ENCODE measurements at regions not wholly inside any gene's neighbourhood (a gene's known extent, or its start where the extent isn't known, plus 50 kb on each side); places are given as distances from the start of the nearest gene placed in this dataset.

GRCh38 chr1:172874950-172875349 lies 175.8 kb downstream of the TNFSF18 start:
- Histone ChIP-seq H3K4me3 (ENCODE audit: severe bottlenecking) (no peak overlapping the region), H3K27ac (ENCODE audit: poor library complexity, severe bottlenecking) (no peak overlapping the region), H3K27me3 (ENCODE audit: insufficient read depth, poor library complexity, severe bottlenecking) (no peaks in the 10 kb centered on the region), H3K4me1 (ENCODE audit: insufficient read depth, poor library complexity, severe bottlenecking) (no peaks in the 10 kb centered on the region), H3K9me3 (ENCODE audit: severe bottlenecking) (no peaks in the 10 kb centered on the region), H3K36me3 (ENCODE audit: low read depth) (no peaks in the 10 kb centered on the region)
- no peak for DNase-seq (ENCODE audit: low spot score)
- TF ChIP-seq CTCF (IDR thresholded peaks at IDR 0.05; ENCODE audit: poor library complexity, severe bottlenecking), result no peak
- no peak for ATAC-seq (ENCODE audit: low read depth)

DNA sequence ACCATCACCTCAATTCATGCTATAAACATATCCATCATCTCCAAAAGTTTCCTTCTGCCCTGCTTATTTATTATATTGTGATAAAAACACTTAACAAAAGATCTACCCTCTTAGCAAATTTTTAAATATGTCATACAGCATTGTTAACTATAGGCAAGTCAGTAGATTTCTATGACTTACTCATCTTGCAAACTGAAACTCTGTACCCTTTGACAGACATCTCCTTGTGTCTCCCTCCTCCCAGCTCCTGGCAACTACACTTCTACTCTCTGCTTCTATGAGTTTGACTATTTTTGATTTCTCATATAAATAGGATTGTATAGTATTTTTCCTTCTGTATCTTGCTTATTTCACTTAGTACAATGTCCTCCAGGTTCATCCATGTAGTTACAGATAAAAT lies 174.8 kb downstream of the TNFSF18 start:
- no peaks in the 10 kb centered on the region for H3K36me3 ChIP-seq (ENCODE audit: low read depth)
- DNase-seq (ENCODE audit: low spot score) (no peak), ATAC-seq (ENCODE audit: low read depth) (no peak)
- no peak overlapping the region for H3K27ac ChIP-seq (ENCODE audit: poor library complexity, severe bottlenecking)
- no peaks in the 10 kb centered on the region for H3K27me3 ChIP-seq (ENCODE audit: insufficient read depth, poor library complexity, severe bottlenecking)
- TF ChIP-seq CTCF (IDR thresholded peaks at IDR 0.05; ENCODE audit: poor library complexity, severe bottlenecking), result no peak
- no peaks in the 10 kb centered on the region for H3K9me3 ChIP-seq (ENCODE audit: severe bottlenecking)
- H3K4me1 ChIP-seq (ENCODE audit: insufficient read depth, poor library complexity, severe bottlenecking), result no peaks in the 10 kb centered on the region
- no peak overlapping the region for H3K4me3 ChIP-seq (ENCODE audit: severe bottlenecking)

DNA sequence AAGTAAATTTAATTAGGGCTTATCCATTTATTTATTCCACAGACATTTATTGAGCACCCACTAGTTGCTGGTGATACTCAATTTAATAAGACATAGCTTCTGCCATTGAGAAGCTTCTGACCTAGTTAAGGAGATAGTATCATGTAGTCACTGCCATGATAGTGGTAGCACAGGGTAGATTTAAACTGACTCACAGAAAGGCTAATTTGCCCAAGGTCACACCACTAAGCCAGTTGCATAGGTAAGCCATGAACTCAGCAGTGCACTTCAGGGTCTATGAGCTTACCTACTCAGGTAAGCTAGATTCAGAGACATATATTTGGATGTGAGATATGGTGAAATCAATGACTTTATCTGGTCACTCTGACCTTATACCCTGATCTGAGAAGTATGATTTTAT lies 168.4 kb downstream of the TNFSF18 start:
- ATAC-seq (ENCODE audit: low read depth), result no peak
- TF ChIP-seq CTCF (IDR thresholded peaks at IDR 0.05; ENCODE audit: poor library complexity, severe bottlenecking), result no peak
- H3K4me1 ChIP-seq (ENCODE audit: insufficient read depth, poor library complexity, severe bottlenecking), result peaks cover 13% of the 10 kb centered on the region

DNA sequence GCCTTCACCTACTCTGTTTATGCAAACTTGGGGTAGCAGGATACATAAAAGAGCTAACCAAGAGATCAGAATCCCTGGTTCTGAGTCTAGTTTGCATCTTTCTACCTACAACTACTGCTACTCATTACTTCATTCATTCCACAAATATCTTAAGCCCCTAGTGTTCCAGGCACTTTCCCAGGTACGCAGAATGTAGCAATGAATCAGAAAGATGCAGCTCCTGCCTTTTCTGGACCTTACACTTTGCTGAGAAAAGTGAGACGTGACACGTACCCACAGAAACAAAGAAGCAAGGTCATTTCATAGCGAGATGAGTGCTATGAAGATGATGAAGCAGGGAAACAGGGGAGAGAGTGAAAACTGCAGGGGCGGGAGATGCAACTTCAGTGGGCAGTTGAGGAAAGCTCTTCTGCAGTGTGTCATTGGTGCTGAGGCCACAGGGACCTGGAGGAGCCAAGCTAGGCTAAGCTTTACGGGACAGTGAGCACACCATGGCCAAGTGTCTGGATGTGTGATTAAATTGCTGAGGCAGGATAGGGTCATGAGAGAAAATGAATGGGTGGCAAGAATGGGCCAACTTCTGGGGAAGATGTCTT lies 167.9 kb downstream of the TNFSF18 start:
- DNase-seq (ENCODE audit: low spot score) (no peak), ATAC-seq (ENCODE audit: low read depth) (no peak)
- no peak overlapping the region for H3K4me3 ChIP-seq (ENCODE audit: severe bottlenecking)
- H3K27me3 ChIP-seq (ENCODE audit: insufficient read depth, poor library complexity, severe bottlenecking), result no peaks in the 10 kb centered on the region
- H3K9me3 ChIP-seq (ENCODE audit: severe bottlenecking), result no peaks in the 10 kb centered on the region
- TF ChIP-seq CTCF (IDR thresholded peaks at IDR 0.05; ENCODE audit: poor library complexity, severe bottlenecking), result no peak
- no peak overlapping the region for H3K27ac ChIP-seq (ENCODE audit: poor library complexity, severe bottlenecking)
- peaks cover 13% of the 10 kb centered on the region for H3K4me1 ChIP-seq (ENCODE audit: insufficient read depth, poor library complexity, severe bottlenecking)
- no peaks in the 10 kb centered on the region for H3K36me3 ChIP-seq (ENCODE audit: low read depth)

More for the DNA sequence above, 168.4 kb downstream of the TNFSF18 start:
- Histone ChIP-seq H3K36me3 (ENCODE audit: low read depth) (no peaks in the 10 kb centered on the region), H3K27me3 (ENCODE audit: insufficient read depth, poor library complexity, severe bottlenecking) (no peaks in the 10 kb centered on the region), H3K9me3 (ENCODE audit: severe bottlenecking) (no peaks in the 10 kb centered on the region), H3K27ac (ENCODE audit: poor library complexity, severe bottlenecking) (no peak overlapping the region), H3K4me3 (ENCODE audit: severe bottlenecking) (no peak overlapping the region)
- DNase-seq (ENCODE audit: low spot score), result no peak

DNA sequence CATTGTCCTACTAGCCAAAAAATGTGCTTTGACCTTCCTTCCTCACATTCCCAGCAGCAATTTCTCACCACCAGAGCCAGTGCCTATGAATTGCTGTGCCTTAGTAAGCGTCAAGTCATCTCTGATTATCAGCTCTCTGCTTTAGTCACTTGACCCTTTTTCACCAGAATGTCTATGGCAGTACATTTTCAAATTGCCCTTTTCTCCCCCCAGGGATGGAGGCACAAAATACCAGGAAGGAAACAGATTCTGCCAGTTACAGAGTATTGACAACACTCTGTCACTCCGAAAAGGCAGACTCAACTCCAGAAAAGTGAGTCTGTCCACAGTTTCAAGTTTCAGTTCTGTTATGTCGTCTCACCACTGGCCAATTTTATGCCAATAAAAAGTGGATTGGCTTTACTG lies 167.4 kb downstream of the TNFSF18 start:
- H3K36me3 ChIP-seq (ENCODE audit: low read depth), result no peaks in the 10 kb centered on the region
- TF ChIP-seq CTCF (IDR thresholded peaks at IDR 0.05; ENCODE audit: poor library complexity, severe bottlenecking), result no peak
- H3K27ac ChIP-seq (ENCODE audit: poor library complexity, severe bottlenecking), result no peak overlapping the region
- H3K4me3 ChIP-seq (ENCODE audit: severe bottlenecking), result no peak overlapping the region
- no peaks in the 10 kb centered on the region for H3K9me3 ChIP-seq (ENCODE audit: severe bottlenecking)
- DNase-seq (ENCODE audit: low spot score) (no peak), ATAC-seq (ENCODE audit: low read depth) (no peak)
- H3K27me3 ChIP-seq (ENCODE audit: insufficient read depth, poor library complexity, severe bottlenecking), result no peaks in the 10 kb centered on the region
- peaks cover 13% of the 10 kb centered on the region for H3K4me1 ChIP-seq (ENCODE audit: insufficient read depth, poor library complexity, severe bottlenecking)
